Peyer's patch (tissue), 4 donors: ENCODE measurements at regions not wholly inside any gene's neighbourhood (a gene's known extent, or its start where the extent isn't known, plus 50 kb on each side); places are given as distances from the start of the nearest gene placed in this dataset.

ENCODE experiments used
- DNase-seq, 3 donors: peaks; one replicate each; pipeline ENCODE4 v3.0.0-alpha.2; 2017 to 2019
- H3K27ac ChIP-seq, 4 donors: fragments of 200-600 bp; sonication (generic); one replicate each; pipeline ENCODE4 v1.5.1; 2016 to 2019
- H3K27me3 ChIP-seq, 2 donors: fragments of 200-600 bp; sonication (generic); one replicate each; pipeline ENCODE4 v1.5.1; 2019
- H3K36me3 ChIP-seq, 3 donors: fragments of 200-600 bp; sonication (generic); one replicate each; pipeline ENCODE4 v1.5.1; 2016 to 2019
- H3K4me1 ChIP-seq, 4 donors: fragments of 200-600 bp; sonication (generic); one replicate each; pipeline ENCODE4 v1.5.1; 2016 to 2019
- H3K4me3 ChIP-seq, 4 donors: fragments of 200-600 bp; sonication (generic); 1 replicate in 3 of 4; 2 replicates in 1 of 4; pipeline ENCODE4 v1.5.1; 2016 to 2019; ENCODE audit warnings: mild to moderate bottlenecking in 1 of 4
- H3K9me3 ChIP-seq, 4 donors: fragments of 200-600 bp; sonication (generic); one replicate each; pipeline ENCODE4 v1.5.1; 2016 to 2019; ENCODE audit warnings: mild to moderate bottlenecking in 1 of 4
- CTCF ChIP-seq, 6 experiments: fragments of 450-650 bp in 4 of 6; fragments of 200-600 bp in 2 of 6; sonication (generic) in 1 of 6; IDR thresholded peaks; one replicate each; pipeline ENCODE4 v1.5.1; 2017 to 2019; ENCODE audit warnings: antibody characterized with exemption in 6 of 6, mild to moderate bottlenecking in 3 of 6, moderate library complexity in 1 of 6
- POLR2A ChIP-seq, 2 donors: fragments of 450-650 bp; IDR thresholded peaks; one replicate each; pipeline ENCODE4 v1.5.1; 2017; ENCODE audit warnings: antibody characterized with exemption in 2 of 2, mild to moderate bottlenecking in 2 of 2, moderate library complexity in 2 of 2

DNA sequence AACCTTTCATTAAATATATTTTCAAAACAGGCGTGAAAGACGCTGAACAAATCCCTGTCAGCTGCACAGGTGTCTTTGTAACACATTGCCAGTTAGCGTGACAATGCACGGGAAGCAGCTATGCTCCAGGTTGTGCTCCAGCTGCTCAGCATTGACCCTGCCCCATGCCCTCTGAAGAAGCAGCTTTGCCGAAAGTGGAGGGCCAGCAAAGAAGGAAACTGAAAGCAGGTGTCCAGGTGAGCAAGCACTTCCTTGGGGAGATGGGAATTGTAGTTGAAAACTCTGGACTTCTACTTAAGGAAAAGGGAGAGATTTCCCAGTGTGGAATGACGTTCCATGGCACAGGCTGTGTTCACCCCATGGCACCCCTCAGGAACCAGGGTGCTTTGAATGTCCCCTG, 125.7 kb downstream of the TTLL2 start:
- DNase-seq = peak in 2 of 3 donors; percentile 60 to 66
- TF ChIP-seq POLR2A (IDR thresholded peaks at IDR 0.05) = no peak
- no peak for TF ChIP-seq CTCF (IDR thresholded peaks at IDR 0.05)
- Histone ChIP-seq H3K9me3 (no peaks in the 10 kb centered on the region), H3K36me3 (no peaks in the 10 kb centered on the region), H3K4me3 (no peak overlapping the region), H3K4me1 (peaks cover 0 to 19% (median 0%) of the 10 kb centered on the region in 4 donors), H3K27me3 (no peaks in the 10 kb centered on the region), H3K27ac (peak overlapping the region in 3 of 4 donors; percentile 23 to 65 (median 48))

GRCh38 chr6:167452338-167453081, 127.6 kb downstream of the TTLL2 start:
- no peaks in the 10 kb centered on the region for H3K9me3 ChIP-seq
- peaks cover 0 to 19% (median 0%) of the 10 kb centered on the region in 4 donors for H3K4me1 ChIP-seq
- no peaks in the 10 kb centered on the region for H3K36me3 ChIP-seq
- TF ChIP-seq CTCF (IDR thresholded peaks at IDR 0.05) (no peak), POLR2A (IDR thresholded peaks at IDR 0.05) (no peak)
- H3K4me3 ChIP-seq = no peak overlapping the region
- H3K27me3 ChIP-seq = no peaks in the 10 kb centered on the region
- H3K27ac ChIP-seq = no peak overlapping the region
- DNase-seq = no peak

GRCh38 chr6:167453082-167453446, 128.2 kb downstream of the TTLL2 start:
- H3K4me3 ChIP-seq = no peak overlapping the region
- no peak for TF ChIP-seq POLR2A (IDR thresholded peaks at IDR 0.05)
- no peak for TF ChIP-seq CTCF (IDR thresholded peaks at IDR 0.05)
- H3K4me1 ChIP-seq = peaks cover 0 to 19% (median 0%) of the 10 kb centered on the region in 4 donors
- no peak for DNase-seq
- no peak overlapping the region for H3K27ac ChIP-seq
- H3K27me3 ChIP-seq = no peaks in the 10 kb centered on the region
- H3K9me3 ChIP-seq = no peaks in the 10 kb centered on the region
- H3K36me3 ChIP-seq = no peaks in the 10 kb centered on the region

DNA sequence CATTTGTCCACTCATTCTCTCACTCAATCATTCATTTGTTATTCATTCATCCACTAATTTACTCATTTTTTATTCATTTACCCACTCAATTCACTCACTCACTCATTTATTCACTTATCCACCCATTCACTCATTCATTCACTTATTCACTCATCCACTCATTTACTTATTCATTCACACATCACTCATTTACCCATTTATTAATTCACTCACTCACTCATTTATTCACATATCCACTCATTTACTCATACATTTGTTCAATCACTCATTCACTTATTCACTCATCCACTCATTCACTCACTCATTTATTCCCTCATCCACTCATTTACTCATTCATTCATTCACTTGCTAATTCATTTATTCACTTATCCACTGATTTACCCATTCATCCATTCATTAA, 129.1 kb downstream of the TTLL2 start:
- H3K27ac ChIP-seq = no peak overlapping the region
- no peak overlapping the region for H3K4me3 ChIP-seq
- no peaks in the 10 kb centered on the region for H3K27me3 ChIP-seq
- DNase-seq = no peak
- TF ChIP-seq POLR2A (IDR thresholded peaks at IDR 0.05) = no peak
- TF ChIP-seq CTCF (IDR thresholded peaks at IDR 0.05) = no peak
- no peaks in the 10 kb centered on the region for H3K9me3 ChIP-seq
- peaks cover 0 to 17% (median 0%) of the 10 kb centered on the region in 4 donors for H3K4me1 ChIP-seq
- H3K36me3 ChIP-seq = no peaks in the 10 kb centered on the region

DNA sequence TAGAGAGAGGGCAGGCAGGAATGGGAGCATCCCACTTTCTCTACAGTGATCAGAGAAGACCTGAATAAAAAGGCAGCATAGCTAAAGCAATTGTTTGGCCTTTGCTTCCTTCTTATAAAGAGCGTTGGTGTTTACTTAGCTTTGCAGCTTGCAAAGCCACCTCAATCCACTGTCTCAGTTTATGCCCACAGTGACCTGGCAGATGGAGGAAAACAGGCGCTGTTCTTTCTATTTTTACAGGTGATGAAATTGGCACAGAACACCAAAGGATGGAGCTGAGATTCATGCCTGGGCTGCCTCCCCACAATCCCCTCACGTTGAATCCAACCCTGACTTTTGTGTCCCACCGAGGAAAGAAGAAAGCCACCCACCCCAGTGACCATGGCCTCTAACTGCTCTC, 130.5 kb downstream of the TTLL2 start:
- no peaks in the 10 kb centered on the region for H3K9me3 ChIP-seq
- DNase-seq = no peak
- H3K27me3 ChIP-seq = no peaks in the 10 kb centered on the region
- H3K4me3 ChIP-seq = no peak overlapping the region
- H3K4me1 ChIP-seq = peaks cover 0 to 4% (median 0%) of the 10 kb centered on the region in 4 donors
- no peak overlapping the region for H3K27ac ChIP-seq
- TF ChIP-seq CTCF (IDR thresholded peaks at IDR 0.05) = no peak
- TF ChIP-seq POLR2A (IDR thresholded peaks at IDR 0.05) = no peak
- H3K36me3 ChIP-seq = no peaks in the 10 kb centered on the region
